ENCODE measurements at regions not wholly inside any gene's neighbourhood (a gene's known extent, or its start where the extent isn't known, plus 50 kb on each side); places are given as distances from the start of the nearest gene placed in this dataset.

- Mint-ChIP-seq H3K27ac (no peak overlapping the region), H3K36me3 (ENCODE audit: low read depth) (no peaks in the 10 kb centered on the region), H3K4me1 (peaks cover 19% of the 10 kb centered on the region), H3K27me3 (ENCODE audit: low read depth) (no peaks in the 10 kb centered on the region), H3K9me3 (no peaks in the 10 kb centered on the region), H3K4me3 (no peak overlapping the region)
- TF ChIP-seq CTCF (IDR thresholded peaks at IDR 0.05; ENCODE audit: unreplicated experiment in 3 of 3) = no peak
Observed at GRCh38 chr14:100435459-100435858, 112.3 kb downstream of the SLC25A47 start.

GRCh38 chr14:100436745-100437406, 113.7 kb downstream of the SLC25A47 start:
- H3K27ac Mint-ChIP-seq = no peak overlapping the region
- no peaks in the 10 kb centered on the region for H3K9me3 Mint-ChIP-seq
- TF ChIP-seq CTCF (IDR thresholded peaks at IDR 0.05; ENCODE audit: unreplicated experiment in 3 of 3) = no peak
- no peak overlapping the region for H3K4me3 Mint-ChIP-seq
- peaks cover 30% of the 10 kb centered on the region for H3K4me1 Mint-ChIP-seq
- H3K27me3 Mint-ChIP-seq (ENCODE audit: low read depth) = no peaks in the 10 kb centered on the region
- no peaks in the 10 kb centered on the region for H3K36me3 Mint-ChIP-seq (ENCODE audit: low read depth)

GRCh38 chr14:100438271-100438670, 115.1 kb downstream of the SLC25A47 start:
- H3K27me3 Mint-ChIP-seq (ENCODE audit: low read depth) = no peaks in the 10 kb centered on the region
- no peaks in the 10 kb centered on the region for H3K36me3 Mint-ChIP-seq (ENCODE audit: low read depth)
- H3K27ac Mint-ChIP-seq = no peak overlapping the region
- peaks cover 44% of the 10 kb centered on the region for H3K4me1 Mint-ChIP-seq
- H3K4me3 Mint-ChIP-seq = no peak overlapping the region
- no peaks in the 10 kb centered on the region for H3K9me3 Mint-ChIP-seq
- TF ChIP-seq CTCF (IDR thresholded peaks at IDR 0.05; ENCODE audit: unreplicated experiment in 3 of 3) = no peak

GRCh38 chr14:100438678-100439592, 115.8 kb downstream of the SLC25A47 start:
- no peaks in the 10 kb centered on the region for H3K27me3 Mint-ChIP-seq (ENCODE audit: low read depth)
- TF ChIP-seq CTCF (IDR thresholded peaks at IDR 0.05; ENCODE audit: unreplicated experiment in 3 of 3) = no peak
- no peak overlapping the region for H3K4me3 Mint-ChIP-seq
- H3K27ac Mint-ChIP-seq = peak overlapping the region in 2 of 3 experiments; percentile 75 to 78
- no peaks in the 10 kb centered on the region for H3K36me3 Mint-ChIP-seq (ENCODE audit: low read depth)
- H3K9me3 Mint-ChIP-seq = no peaks in the 10 kb centered on the region
- H3K4me1 Mint-ChIP-seq = peaks cover 48% of the 10 kb centered on the region

- H3K4me3 Mint-ChIP-seq = no peak overlapping the region
- no peak for TF ChIP-seq CTCF (IDR thresholded peaks at IDR 0.05; ENCODE audit: unreplicated experiment in 3 of 3)
- no peaks in the 10 kb centered on the region for H3K27me3 Mint-ChIP-seq (ENCODE audit: low read depth)
- no peaks in the 10 kb centered on the region for H3K36me3 Mint-ChIP-seq (ENCODE audit: low read depth)
- H3K9me3 Mint-ChIP-seq = no peaks in the 10 kb centered on the region
- H3K4me1 Mint-ChIP-seq = peaks cover 48% of the 10 kb centered on the region
- peak overlapping the region; percentile 48 to 78 (median 75) for H3K27ac Mint-ChIP-seq
Observed at GRCh38 chr14:100439781-100440180, 116.6 kb downstream of the SLC25A47 start.

Measured in nephron (organoid).